A673 (cell line): ENCODE measurements at regions not wholly inside any gene's neighbourhood (a gene's known extent, or its start where the extent isn't known, plus 50 kb on each side); places are given as distances from the start of the nearest gene placed in this dataset.

ENCODE experiments used
- BruUV-seq: library from RNA; stranded (reverse); fragments of 400-500 nt; replicated peaks from 2 replicates; lab custom pipeline; 2021; lab: Mats Ljungman, UMichigan
- CTCF ChIA-PET: fragments of 300-600 bp; sonication (Branson Sonifier 250); formaldehyde crosslinking; loops from one replicate; lab custom pipeline; 2022; ENCODE audit warnings: antibody characterized with exemption; lab: Charles Lee
- POLR2A ChIA-PET: fragments of 300-600 bp; sonication (Branson Sonifier 250); formaldehyde crosslinking; loops from one replicate; lab custom pipeline; 2022; ENCODE audit warnings: antibody characterized with exemption; ENCODE audit not compliant: low non-redundant PET; lab: Charles Lee
- DNase-seq: peaks from one replicate; pipeline ENCODE4 v3.0.0-alpha.2; 2015; ENCODE audit warnings: low spot score
- H3K27ac ChIP-seq: fragments of 200-600 bp; sonication (generic); 2 replicates; pipeline ENCODE4 v1.5.1; 2016; ENCODE audit warnings: mixed run types, low read depth, mild to moderate bottlenecking, mixed read lengths, antibody characterized with exemption, low read length; ENCODE audit not compliant: poor library complexity, severe bottlenecking
- H3K27me3 ChIP-seq: fragments of 200-600 bp; sonication (generic); replicated peaks from 2 replicates; pipeline ENCODE4 v1.6.1; 2017; ENCODE audit warnings: mixed run types, low read depth, mild to moderate bottlenecking, mixed read lengths, antibody characterized with exemption, low read length; ENCODE audit not compliant: insufficient read depth, poor library complexity
- H3K36me3 ChIP-seq: fragments of 200-600 bp; sonication (generic); 2 replicates; pipeline ENCODE4 v1.6.1; 2016; ENCODE audit warnings: mixed run types, mild to moderate bottlenecking, mixed read lengths, antibody characterized with exemption, low read length; ENCODE audit not compliant: insufficient read depth, poor library complexity, severe bottlenecking
- H3K4me1 ChIP-seq: fragments of 200-600 bp; sonication (generic); 2 replicates; pipeline ENCODE4 v1.6.1; 2017; ENCODE audit warnings: mixed run types, mild to moderate bottlenecking, mixed read lengths, antibody characterized with exemption, low read length; ENCODE audit not compliant: insufficient read depth, poor library complexity, severe bottlenecking
- H3K4me3 ChIP-seq: fragments of 200-600 bp; sonication (generic); 2 replicates; pipeline ENCODE4 v1.5.1; 2016; ENCODE audit warnings: low read depth, mixed run types, mild to moderate bottlenecking, mixed read lengths, low read length; ENCODE audit not compliant: poor library complexity, severe bottlenecking
- H3K9me3 ChIP-seq: fragments of 200-600 bp; sonication (generic); 2 replicates; pipeline ENCODE4 v1.6.1; 2016; ENCODE audit warnings: mixed run types, low read depth, mild to moderate bottlenecking, mixed read lengths, antibody characterized with exemption, low read length; ENCODE audit not compliant: poor library complexity, severe bottlenecking
- CTCF ChIP-seq: fragments of 300-800, 200-600 bp; sonication (generic); conservative IDR thresholded peaks from 2 replicates; pipeline ENCODE4 v1.5.1; 2017; ENCODE audit warnings: low read depth, mild to moderate bottlenecking, antibody characterized with exemption, low read length, moderate library complexity, mixed read lengths
- EZH2 ChIP-seq: fragments of 200-600 bp; sonication (generic); IDR thresholded peaks from 2 replicates; pipeline ENCODE4 v1.6.1; 2017; ENCODE audit warnings: borderline replicate concordance, low read depth, mild to moderate bottlenecking, mixed read lengths, antibody characterized with exemption, low read length; ENCODE audit not compliant: poor library complexity, severe bottlenecking
- intact Hi-C: fragments of 100-400 bp; cut with micrococcal nuclease; formaldehyde crosslinking; loops from one replicate; pipeline ENCODE4 v1.10.0; 2022; ENCODE audit not compliant: unreplicated experiment

GRCh38 chr6:22043284-22043962 is 253.4 kb downstream of the PRL start:
- intact Hi-C loops, result no loop called here
- DNase-seq, result no peak
- POLR2A ChIA-PET, result no interaction called here
- Histone ChIP-seq H3K4me1 (no peaks in the 10 kb centered on the region), H3K9me3 (peaks cover 7% of the 10 kb centered on the region), H3K27me3 (no peaks in the 10 kb centered on the region), H3K4me3 (no peak overlapping the region), H3K27ac (no peak overlapping the region), H3K36me3 (no peaks in the 10 kb centered on the region)
- no TSS peak for BruUV-seq
- no peak for TF ChIP-seq EZH2
- TF ChIP-seq CTCF, result no peak
- CTCF ChIA-PET, result no interaction called here

GRCh38 chr6:22045261-22045912 is 251.4 kb downstream of the PRL start:
- Histone ChIP-seq H3K9me3 (peaks cover 3% of the 10 kb centered on the region), H3K36me3 (no peaks in the 10 kb centered on the region), H3K4me3 (no peak overlapping the region), H3K4me1 (no peaks in the 10 kb centered on the region), H3K27ac (no peak overlapping the region), H3K27me3 (no peaks in the 10 kb centered on the region)
- no peak for DNase-seq
- POLR2A ChIA-PET, result no interaction called here
- intact Hi-C loops, result no loop called here
- no peak for TF ChIP-seq CTCF
- TF ChIP-seq EZH2, result no peak
- CTCF ChIA-PET, result no interaction called here
- no TSS peak for BruUV-seq

- CTCF ChIA-PET, result no interaction called here
- Histone ChIP-seq H3K4me1 (no peaks in the 10 kb centered on the region), H3K4me3 (no peak overlapping the region), H3K36me3 (no peaks in the 10 kb centered on the region), H3K27me3 (no peaks in the 10 kb centered on the region), H3K27ac (no peak overlapping the region), H3K9me3 (no peaks in the 10 kb centered on the region)
- TF ChIP-seq CTCF (no peak), EZH2 (no peak)
- no TSS peak for BruUV-seq
- no peak for DNase-seq
- POLR2A ChIA-PET, result no interaction called here
- intact Hi-C loops, result no loop called here
These were observed 247.8 kb downstream of the PRL start for GRCh38 chr6:22049002-22049401.
